HG03097 (cell line): ENCODE measurements at regions not wholly inside any gene's neighbourhood (a gene's known extent, or its start where the extent isn't known, plus 50 kb on each side); places are given as distances from the start of the nearest gene placed in this dataset.
"Not testable (repeated sequence)": the region's sequence is repeated elsewhere in the genome, so short reads cannot be mapped to it uniquely, and the experiment has no call there.

Experiments used
- ATAC-seq: cut with Tn5 transposase; IDR thresholded peaks from one replicate; pipeline ENCODE4 v1.9.1; 2021; ENCODE audit not compliant: unreplicated experiment, low FRiP score

DNA sequence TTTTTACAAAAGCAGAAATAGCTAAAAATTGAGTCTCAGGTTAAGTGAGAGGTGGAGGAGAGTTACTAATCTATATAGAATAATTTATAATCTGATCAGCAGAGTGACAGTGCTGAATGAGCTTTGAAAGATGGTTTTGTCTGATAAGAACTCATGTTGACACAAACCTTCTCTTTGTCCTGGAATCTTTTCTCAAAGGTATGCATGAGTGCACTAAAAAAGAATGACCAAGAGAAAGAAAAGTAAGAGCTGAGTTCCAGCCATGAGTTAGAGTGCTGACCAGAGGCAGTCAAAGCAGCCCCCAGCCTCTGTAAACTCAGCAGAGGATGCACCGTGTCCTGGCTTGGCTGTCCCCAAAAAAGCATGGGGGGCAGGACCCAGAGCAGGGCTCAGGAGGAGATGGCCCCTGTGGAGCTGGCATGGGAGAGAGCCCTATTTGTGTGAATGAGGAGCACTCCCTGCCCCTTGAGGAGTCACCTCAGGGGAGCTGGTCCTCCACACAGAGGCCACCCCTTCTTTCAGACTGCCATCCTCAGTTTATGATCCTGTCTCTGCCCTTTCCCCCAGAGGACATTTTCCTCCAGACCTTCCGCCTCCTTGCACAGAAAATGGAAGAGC lies 129.8 kb downstream of the SEC23A start:
- ATAC-seq: no peak

DNA sequence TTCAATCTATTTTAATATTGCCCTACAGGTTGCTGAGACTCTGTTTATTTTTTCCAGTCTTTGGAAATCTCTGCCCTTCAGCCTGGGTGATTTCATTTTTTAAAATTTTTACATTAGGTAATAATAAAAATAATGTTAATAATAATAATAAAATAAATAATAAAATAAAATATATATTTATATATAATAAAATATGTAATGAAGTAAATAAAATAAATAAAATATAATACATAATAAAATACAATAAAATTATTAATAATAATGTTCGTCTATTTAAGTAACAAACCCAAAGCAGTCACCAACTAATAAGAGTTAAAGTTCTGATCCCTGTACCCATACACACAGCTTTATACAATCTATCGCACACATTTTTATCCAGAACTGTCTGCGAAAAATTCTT lies 130.5 kb downstream of the SEC23A start:
- no peak for ATAC-seq

DNA sequence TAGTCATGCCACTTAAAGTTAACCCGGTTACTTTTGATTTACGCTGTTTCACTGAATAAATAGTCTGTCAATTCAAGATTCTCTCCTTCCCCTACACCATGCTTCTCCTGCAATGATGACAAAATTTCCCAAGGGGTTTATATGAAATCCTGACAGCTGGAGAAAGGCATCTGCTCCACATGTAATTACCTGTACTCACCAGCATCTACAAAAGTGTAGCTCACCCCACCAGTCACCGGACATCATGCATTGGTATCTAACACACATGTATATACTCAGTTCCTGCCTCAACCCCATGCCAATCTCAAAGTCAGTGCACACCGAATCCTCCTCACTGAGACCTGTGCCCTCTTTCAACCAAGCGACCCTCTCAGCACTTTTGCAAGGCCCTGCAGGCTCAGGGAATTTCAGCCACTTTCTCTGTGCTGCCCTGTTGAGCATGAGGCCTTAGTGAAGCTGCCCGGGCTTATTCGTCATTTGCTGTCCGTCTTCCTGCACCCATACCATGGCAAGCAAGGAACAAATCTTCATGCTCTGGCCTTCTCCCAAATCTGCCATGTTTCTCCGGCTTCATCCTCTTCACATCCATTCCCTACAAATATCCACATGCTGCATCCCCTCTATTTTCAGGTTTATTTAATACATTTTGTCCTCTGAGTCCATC lies 131.6 kb downstream of the SEC23A start:
- ATAC-seq: no peak

DNA sequence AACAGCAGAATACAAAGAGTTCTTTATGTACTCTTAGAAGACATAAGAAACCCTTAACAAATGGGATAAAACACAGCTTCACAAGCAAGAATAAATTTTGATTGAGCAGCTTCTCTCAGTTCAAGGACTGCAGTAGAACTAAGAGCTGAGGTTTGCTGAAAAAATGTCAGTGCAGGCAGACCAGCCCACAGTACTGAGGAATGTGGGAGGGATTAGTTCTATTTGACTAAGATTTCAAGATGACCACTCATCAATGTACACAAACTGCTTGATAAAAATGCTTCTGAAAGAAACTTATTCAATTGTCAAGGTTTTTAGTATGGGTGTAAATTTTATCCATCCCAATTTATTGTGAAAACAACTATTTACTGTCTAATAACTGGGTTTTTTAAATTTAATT lies 138.4 kb downstream of the SEC23A start:
- ATAC-seq: no peak

DNA sequence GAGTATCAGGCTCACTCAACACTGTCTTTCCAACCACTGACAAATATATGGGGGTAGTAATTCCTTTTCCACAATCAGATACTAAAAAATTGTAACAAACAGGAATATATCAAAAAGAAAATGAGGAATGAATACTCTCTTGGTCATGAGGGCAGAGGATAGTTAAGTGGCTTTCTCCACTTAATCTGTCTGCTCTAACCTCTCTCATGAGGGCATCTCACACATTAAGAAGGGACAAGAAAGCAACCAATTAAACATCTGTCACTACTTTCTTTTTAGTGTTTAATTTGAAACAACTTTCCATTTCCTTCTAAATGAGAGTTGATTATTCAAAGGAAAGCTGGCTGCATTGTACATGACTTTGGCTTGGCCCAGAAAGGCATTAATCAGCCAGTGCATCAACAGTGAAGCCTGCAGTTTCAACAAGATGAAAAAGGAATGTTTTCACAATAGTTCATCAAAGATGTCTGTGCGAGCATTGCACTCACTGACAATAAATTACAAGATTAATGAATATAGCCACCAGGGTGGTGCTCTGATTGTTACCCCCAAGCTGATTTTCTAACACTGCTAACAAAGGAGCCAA lies 142.0 kb downstream of the SEC23A start:
- ATAC-seq: no peak

DNA sequence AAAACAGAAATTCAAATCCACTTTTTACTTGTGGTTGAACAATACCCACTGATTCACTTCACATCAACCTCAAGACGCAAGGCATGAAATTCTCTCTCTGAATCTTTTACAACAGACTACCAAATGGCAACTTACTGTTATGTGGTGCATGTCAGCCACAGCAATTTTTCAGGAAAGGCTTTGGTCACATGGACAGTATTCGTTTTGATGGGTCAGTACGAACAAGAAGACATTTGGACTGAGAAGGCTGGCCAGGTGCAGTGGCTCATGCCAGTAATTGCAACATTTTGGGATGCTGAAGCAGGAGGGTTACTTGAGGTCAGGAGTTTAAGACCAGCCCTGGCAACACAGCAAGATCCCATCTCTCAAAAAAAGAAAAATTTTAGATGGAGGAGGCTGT lies 144.0 kb downstream of the SEC23A start:
- ATAC-seq: no peak

DNA sequence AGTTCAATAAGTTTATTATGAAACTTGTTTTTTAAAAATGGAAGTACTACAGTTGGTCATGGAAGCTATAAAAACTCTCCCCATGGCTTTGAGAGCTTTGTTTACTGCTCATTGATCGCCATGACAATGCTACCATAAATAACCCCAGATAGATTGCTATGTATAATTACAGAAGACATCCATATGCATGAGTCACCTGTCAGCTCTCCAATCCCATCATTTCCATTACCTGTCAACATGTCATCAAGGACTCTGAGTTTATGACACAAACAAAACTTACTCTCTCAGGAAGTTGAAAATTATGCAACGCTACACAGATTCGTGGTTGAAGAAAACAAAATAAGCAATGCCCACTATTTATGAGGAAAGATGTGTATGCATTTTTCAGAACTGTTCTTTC lies 144.4 kb downstream of the SEC23A start:
- no peak for ATAC-seq

DNA sequence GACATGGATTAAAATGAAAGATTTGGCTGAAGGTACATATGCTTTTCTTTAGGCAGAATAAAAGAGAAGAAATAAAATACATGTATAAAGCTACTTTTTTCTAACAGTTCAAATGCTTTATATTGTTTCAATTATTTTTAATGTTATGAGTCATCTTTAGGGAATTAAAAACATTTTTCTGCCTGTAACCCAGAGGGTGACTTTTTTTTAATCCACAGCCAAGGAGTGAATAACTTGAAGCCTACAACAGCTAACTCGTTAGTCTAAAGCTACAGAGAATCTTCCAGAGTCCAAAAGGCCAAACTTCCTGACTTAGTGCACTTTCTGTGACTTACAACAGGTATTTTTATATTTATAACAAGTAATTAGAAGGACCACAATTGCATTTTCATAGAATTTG lies 151.6 kb downstream of the SEC23A start:
- no peak for ATAC-seq

DNA sequence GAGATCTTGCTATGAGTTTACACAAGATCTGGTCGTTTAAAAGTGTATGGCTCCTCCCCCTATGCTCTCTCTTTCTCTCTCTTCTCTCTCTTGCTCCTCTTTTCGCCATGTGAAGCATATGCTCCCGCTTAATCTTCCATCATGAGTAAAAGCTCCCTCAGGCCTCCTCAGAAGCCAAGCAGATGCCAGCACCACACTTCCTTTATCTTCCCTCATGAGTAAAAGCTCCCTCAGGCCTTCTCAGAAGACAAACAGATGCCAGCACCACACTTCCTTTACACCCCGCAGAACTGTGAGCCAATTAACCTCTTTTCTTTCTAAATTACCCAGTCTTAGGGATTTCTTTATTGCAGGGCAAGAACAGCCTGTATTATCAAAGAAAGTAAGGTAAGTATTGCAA lies 152.4 kb downstream of the SEC23A start:
- ATAC-seq: no peak

DNA sequence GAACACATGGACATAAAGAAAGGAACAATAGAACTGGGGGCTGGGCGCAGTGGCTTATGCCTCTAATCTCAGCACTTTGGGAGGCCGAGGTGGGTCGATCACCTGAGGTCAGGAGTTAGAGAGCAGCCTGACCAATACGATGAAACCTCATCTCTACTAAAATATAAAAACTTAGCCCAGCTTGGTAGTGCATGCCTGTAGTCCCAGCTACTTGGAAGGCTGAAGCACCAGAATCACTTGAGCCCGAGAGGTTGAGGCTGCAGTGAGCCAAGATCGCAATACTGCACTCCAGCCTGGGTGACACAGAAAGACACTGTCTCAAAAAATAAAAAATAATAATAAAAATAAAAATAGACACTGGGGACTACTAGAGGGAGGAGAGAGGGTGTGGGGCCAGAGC lies 154.5 kb downstream of the SEC23A start:
- no peak for ATAC-seq

DNA sequence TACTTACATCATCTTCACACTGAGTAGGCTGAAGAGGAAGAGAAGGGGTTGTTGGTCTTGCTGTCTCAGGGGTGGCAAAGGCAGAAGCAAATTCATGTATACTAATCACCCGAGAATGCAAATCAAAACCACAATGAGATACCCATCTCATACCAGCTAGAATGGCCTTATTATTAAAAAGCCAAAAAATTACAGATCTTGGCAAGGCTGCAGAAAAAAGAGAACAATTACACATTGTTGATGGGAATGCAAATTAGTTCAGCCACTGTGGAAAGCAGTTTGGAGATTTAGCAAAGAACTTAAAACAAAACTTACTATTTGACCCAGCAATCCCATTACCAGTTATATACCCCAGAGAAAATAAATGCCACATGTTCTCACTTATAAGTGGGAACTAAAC lies 154.9 kb downstream of the SEC23A start:
- ATAC-seq: no peak

DNA sequence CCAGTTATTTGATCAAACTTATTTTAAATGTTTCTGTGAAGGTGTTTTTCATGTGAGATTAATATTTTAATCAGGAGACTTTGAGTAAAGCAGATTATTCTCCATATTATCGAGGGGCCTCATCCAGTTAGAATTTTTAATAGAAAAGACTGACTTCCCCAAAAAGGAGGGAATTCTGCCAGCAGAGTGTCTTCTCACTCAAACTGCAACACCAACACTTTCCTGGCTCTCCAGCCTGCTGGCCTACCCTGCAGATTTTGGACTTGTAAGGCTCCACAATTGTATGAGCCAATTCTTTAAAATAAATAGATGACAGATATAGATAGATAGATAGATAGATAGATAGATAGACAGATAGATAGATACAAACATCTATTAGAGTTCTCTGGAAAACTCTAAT lies 155.7 kb downstream of the SEC23A start:
- ATAC-seq: no peak

DNA sequence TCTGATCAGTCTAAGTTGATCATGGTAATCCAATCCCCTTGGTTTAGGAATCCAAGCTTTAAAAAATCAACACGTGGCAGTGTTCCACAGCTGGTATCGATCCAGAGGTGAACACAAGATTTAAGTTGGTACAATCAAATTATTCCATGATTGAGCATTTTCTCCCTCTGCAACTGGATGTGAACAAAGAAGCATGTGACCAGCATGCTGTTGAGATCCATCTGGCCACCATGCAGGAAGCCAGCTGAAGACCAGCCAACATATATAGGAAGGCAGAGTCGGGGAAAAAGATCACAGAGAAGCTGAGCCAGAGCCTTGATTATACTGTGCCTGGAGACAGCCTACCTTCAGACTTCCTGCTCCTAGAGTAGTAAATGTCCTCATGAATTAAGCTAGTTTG lies 158.3 kb downstream of the SEC23A start:
- no peak for ATAC-seq

DNA sequence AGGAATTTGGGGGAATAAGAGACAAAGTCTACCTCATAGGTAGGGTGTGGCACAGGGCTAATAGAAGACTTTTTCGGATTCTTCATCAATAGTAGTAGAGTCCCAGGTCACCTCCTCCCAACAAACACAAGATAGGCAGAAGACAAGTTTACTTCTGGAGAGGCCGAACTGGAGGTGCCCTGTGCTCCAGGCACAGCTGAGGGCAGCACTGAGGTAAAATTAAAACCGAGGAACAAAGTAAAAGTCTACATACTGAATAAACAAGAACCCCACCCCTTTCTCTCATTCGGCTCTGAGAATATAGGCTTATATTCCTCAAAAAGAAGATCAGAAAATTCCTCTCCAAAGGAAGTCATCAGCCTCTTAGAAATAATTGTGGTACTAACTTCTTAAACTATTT lies 161.5 kb downstream of the SEC23A start:
- ATAC-seq: no peak

DNA sequence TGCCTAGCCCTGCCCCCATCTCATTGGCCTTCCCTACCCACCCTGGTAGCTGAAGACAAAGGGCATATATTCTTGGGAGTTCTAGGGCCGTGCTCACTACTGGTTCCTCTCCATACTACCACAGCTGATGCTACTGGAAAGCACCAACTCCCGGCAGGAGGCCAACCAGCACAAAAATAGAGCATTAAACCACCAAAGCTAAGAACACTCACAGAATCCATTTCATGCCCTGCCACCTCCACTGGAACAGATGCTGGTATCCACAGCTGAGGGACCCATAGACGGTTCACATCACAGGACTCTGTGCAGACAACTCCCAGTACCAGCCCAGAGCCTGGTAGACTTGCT lies 170.4 kb downstream of the SEC23A start:
- not testable (repeated sequence) for ATAC-seq

DNA sequence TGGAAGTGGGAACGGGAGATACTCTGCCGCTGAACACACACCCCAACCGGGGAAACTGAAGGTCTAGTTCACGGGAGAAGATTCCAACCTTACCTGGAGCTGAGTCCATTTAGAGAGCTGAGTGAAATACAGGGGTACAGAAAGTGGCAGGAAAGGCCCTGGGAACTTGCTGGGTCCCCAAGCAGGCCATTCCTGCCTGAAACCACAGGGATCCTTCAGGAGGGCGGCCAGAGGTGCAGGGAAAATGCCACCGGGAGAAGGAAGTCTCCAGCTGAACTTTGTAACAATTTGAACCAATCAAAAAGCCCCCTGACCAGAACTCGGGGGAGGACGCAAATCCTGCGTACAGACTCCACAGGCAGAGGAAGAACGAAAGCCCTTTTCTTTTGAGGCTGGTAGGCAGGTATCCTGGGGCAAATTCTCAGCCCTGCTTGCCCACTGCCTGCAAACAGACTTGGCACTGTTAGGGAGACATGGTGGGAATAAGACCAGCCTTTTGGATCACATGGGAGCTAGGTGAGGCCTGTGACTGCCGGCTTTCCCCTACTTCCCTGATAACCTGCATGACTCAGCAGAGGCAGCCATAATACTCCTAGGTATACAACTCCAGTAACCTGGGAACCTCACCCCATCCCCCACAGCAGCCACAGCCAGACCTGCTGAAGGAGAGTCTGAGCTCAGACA lies 170.9 kb downstream of the SEC23A start:
- no peak for ATAC-seq

DNA sequence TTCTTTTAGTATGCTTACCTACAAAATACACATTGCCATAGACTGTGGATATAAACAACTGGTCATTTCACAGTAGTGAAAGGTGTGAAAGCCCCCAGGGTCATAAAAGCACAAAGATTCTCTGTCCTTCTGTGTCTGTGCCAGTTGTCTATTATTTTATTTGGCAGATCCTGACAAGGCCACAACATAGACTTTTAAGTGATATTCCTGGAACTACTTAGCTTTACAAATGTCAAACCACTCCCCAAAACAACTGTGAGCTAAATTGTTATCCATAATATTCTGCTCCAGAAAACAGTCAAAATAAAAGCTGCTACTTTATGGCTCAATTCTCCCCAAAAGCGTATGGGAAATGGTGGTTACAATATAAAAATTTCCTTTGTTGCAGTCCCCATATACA lies 172.1 kb downstream of the SEC23A start:
- no peak for ATAC-seq

DNA sequence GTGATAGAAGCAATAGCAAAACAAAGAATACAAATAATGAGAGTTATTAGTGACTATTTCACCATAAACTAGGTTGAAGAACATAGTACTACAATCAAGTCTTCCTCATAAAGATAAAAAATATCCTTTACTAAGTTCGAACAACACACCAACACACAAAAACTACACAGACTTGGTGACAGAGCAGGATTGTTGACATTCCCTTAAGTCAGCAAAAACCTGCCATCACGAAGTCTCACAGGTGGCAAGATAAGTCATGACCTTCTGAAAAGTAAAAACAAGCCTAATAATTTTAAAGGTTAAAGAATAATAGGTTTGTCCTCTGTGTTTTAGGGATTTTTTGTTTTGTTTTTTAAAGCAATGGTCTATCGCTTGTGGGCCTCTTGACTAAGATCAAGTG lies 173.0 kb downstream of the SEC23A start:
- no peak for ATAC-seq

DNA sequence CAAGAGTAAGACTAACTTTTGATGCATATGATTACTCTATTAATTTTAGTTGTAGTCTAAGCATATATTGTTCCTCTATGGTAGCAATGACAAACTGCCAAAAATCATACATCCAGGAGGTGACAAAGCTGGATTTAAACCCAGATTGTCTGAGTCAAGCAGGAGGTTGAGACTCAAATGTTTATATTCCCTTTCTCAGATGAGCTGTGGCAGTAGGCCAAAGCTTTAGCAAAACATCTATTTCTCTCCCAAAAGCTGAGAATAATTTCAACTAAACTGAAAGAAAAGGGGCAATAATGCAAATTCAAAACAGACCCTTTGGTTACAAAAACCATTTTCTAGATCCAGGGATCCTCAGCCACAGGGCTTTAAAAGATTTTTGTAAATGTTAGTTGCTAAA lies 173.6 kb downstream of the SEC23A start:
- no peak for ATAC-seq

DNA sequence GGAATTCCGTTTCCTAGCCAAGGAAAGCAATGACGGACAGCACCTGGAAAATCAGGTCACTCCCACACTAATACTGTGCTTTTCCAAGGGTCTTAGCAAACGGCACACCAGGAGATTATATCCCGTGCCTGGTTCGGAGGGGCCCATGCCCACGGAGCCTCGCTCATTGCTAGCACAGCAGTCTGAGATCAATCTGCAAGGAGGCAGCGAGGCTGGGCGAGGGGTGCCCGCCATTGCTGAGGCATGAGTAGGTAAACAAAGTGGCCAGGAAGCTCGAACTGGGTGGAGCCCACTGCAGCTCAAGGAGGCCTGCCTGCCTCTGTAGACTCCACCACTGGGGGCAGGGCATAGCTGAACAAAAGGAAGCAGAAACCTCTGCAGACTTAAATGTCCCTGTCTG lies 181.1 kb downstream of the SEC23A start:
- not testable (repeated sequence) for ATAC-seq

DNA sequence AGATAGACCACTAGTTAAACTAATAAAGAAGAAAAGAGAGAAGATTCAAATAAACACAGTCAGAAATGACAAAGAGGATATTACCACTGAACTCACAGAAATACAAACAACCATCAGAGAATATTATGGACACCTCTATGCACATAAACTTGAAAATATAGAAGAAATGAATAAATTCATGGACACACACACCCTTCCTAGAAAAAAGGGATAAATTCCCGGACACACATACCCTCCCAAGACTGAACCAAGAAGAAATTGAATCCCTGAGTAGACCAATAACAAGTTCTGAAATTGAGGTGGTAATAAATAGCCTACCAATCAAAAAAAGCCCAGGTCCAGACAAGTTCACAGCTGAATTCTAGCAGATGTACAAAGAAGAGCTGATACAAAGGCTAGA lies 187.9 kb downstream of the SEC23A start:
- ATAC-seq: no peak

DNA sequence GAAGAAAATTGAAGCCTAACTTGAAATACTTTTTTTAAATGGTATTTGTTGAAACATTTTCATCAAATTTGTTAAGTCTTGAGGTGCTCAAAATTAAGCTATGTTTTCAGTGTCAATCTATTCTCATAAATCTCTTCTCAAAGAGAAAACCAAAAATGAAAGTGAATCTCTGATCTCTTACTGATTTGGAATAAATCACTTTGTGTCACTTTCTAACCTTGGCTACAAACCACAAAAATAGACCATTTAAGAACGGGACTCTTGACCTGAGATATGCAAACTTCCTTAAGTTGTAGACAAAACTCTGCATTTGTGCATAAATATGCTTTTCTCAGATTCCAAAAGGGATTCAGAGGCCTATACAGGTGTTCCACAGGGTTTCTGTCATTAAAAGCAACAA lies 192.9 kb downstream of the SEC23A start:
- ATAC-seq: no peak
